T-helper 17 cell (primary cell): ENCODE measurements at regions not wholly inside any gene's neighbourhood (a gene's known extent, or its start where the extent isn't known, plus 50 kb on each side); places are given as distances from the start of the nearest gene placed in this dataset.

Source experiments
- ATAC-seq: fragments of 150-1000 bp; cut with Tn5 transposase; 2 replicates; pipeline ENCODE4 v1.10.0; 2021; ENCODE audit warnings: mild to moderate bottlenecking, moderate library complexity
- DNase-seq, 3 donors: peaks; one replicate each; pipeline versions ENCODE4 v3.0.0 to v3.0.0-alpha.2; 2020 to 2021
- H3K9me3 ChIP-seq: one replicate; pipeline ENCODE4 v1.7.0; 2013; ENCODE audit warnings: low read length, mild to moderate bottlenecking; ENCODE audit not compliant: control insufficient read depth, poor library complexity, severe bottlenecking
- H3K27ac Mint-ChIP-seq: one replicate; pipeline ENCODE4 v1.8.0; 2022; ENCODE audit warnings: mild to moderate bottlenecking, moderate library complexity, mixed read lengths
- H3K27me3 Mint-ChIP-seq: one replicate; pipeline ENCODE4 v1.8.0; 2022; ENCODE audit warnings: mixed read lengths
- H3K36me3 Mint-ChIP-seq: one replicate; pipeline ENCODE4 v1.8.0; 2022; ENCODE audit warnings: low read depth, mixed read lengths
- H3K4me1 Mint-ChIP-seq: one replicate; pipeline ENCODE4 v1.8.0; 2022; ENCODE audit warnings: mild to moderate bottlenecking, mixed read lengths
- H3K4me3 Mint-ChIP-seq: one replicate; pipeline ENCODE4 v1.8.0; 2022; ENCODE audit warnings: mild to moderate bottlenecking, moderate library complexity, mixed read lengths

- H3K27me3 Mint-ChIP-seq, result peaks cover 17% of the 10 kb centered on the region
- no peak overlapping the region for H3K27ac Mint-ChIP-seq
- H3K4me1 Mint-ChIP-seq, result no peaks in the 10 kb centered on the region
- no peaks in the 10 kb centered on the region for H3K9me3 ChIP-seq
- peaks cover 2% of the 10 kb centered on the region for H3K36me3 Mint-ChIP-seq
- ATAC-seq (no peak), DNase-seq (no peak)
- H3K4me3 Mint-ChIP-seq, result no peak overlapping the region
These were observed 71.1 kb downstream of the PLXNA1 start for GRCh38 chr3:127053979-127054378.

GRCh38 chr3:127056281-127056680 is 73.4 kb downstream of the PLXNA1 start:
- H3K9me3 ChIP-seq, result no peaks in the 10 kb centered on the region
- DNase-seq, result no peak
- no peak overlapping the region for H3K27ac Mint-ChIP-seq
- peaks cover 2% of the 10 kb centered on the region for H3K36me3 Mint-ChIP-seq
- peaks cover 15% of the 10 kb centered on the region for H3K27me3 Mint-ChIP-seq
- no peak for ATAC-seq
- no peaks in the 10 kb centered on the region for H3K4me1 Mint-ChIP-seq
- no peak overlapping the region for H3K4me3 Mint-ChIP-seq

DNA sequence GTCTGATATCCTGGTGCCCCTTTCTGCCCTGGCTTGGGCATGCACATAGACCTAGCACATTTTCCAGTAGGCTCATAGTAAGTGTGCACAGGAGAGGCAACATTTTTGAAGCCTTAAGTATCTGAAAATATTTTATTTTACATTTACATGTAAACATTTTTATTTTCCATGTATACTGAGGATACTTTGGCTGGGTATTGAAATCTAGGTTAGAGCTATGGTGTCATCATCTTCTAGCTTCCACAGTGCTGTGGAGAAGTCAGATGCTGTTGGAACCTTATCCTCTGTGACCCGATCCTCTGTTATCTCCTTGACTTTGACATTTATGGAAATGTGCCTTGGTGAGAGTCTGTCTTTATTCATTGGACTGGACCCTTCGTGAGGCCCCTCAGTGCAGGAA is 74.1 kb downstream of the PLXNA1 start:
- no peaks in the 10 kb centered on the region for H3K9me3 ChIP-seq
- peaks cover 14% of the 10 kb centered on the region for H3K27me3 Mint-ChIP-seq
- no peak overlapping the region for H3K27ac Mint-ChIP-seq
- ATAC-seq, result no peak
- no peak for DNase-seq
- H3K4me3 Mint-ChIP-seq, result no peak overlapping the region
- peaks cover 2% of the 10 kb centered on the region for H3K36me3 Mint-ChIP-seq
- no peaks in the 10 kb centered on the region for H3K4me1 Mint-ChIP-seq

DNA sequence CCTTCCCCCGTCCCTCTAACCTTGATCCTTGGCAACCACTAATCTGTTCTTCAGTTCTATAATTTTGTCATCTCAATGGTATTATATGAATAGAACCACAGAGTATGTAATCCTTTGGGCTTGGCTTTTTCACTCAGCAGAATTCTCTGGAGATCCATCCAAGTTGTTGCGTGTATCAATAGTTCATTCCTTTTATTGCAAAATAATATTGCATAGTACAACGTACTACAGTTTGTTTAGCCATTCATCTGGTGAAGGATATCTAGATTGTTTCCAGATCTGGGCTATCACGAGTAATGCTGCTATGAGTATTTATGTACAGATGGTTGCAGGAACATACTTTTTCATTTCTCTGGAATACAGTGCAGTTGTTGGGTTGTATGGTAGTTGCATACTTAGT is 76.2 kb downstream of the PLXNA1 start:
- Mint-ChIP-seq H3K4me3 (no peak overlapping the region), H3K36me3 (peaks cover 2% of the 10 kb centered on the region), H3K27ac (no peak overlapping the region), H3K27me3 (peaks cover 21% of the 10 kb centered on the region), H3K4me1 (no peaks in the 10 kb centered on the region)
- H3K9me3 ChIP-seq, result no peaks in the 10 kb centered on the region
- no peak for DNase-seq
- ATAC-seq, result no peak

DNA sequence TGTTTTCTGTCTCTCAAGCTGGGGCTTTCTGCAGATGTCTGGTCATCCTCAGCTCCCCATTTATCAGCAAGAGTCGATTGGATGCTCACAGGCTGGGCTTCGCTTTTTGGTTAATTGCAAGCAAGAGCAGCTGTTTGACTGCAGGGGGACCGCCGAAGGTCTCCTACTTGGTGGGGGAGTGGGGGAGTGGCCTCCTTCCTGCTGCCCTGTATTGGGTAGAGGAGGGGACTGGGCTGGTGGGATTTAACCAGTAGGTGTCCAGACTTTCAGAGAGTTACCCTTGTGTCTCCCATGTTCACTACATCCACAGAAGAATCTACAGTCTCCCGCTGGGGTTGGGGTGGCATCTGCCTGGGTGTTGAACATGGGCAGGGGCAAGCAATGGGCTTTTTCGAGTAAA is 78.7 kb downstream of the PLXNA1 start:
- H3K4me3 Mint-ChIP-seq, result no peak overlapping the region
- H3K9me3 ChIP-seq, result no peaks in the 10 kb centered on the region
- H3K27ac Mint-ChIP-seq, result no peak overlapping the region
- DNase-seq (no peak), ATAC-seq (no peak)
- H3K4me1 Mint-ChIP-seq, result no peaks in the 10 kb centered on the region
- H3K27me3 Mint-ChIP-seq, result peaks cover 43% of the 10 kb centered on the region
- peaks cover 2% of the 10 kb centered on the region for H3K36me3 Mint-ChIP-seq

GRCh38 chr3:127062926-127063325 is 80.0 kb downstream of the PLXNA1 start:
- Mint-ChIP-seq H3K4me1 (no peaks in the 10 kb centered on the region), H3K4me3 (no peak overlapping the region), H3K27me3 (peaks cover 54% of the 10 kb centered on the region), H3K27ac (no peak overlapping the region), H3K36me3 (no peaks in the 10 kb centered on the region)
- H3K9me3 ChIP-seq, result no peaks in the 10 kb centered on the region
- ATAC-seq (no peak), DNase-seq (no peak)

- Mint-ChIP-seq H3K36me3 (no peaks in the 10 kb centered on the region), H3K4me3 (no peak overlapping the region), H3K4me1 (peaks cover 3% of the 10 kb centered on the region), H3K27ac (no peak overlapping the region), H3K27me3 (peaks cover 60% of the 10 kb centered on the region)
- DNase-seq (no peak), ATAC-seq (no peak)
- H3K9me3 ChIP-seq, result no peaks in the 10 kb centered on the region
These were observed 81.0 kb downstream of the PLXNA1 start for GRCh38 chr3:127063916-127064315.

DNA sequence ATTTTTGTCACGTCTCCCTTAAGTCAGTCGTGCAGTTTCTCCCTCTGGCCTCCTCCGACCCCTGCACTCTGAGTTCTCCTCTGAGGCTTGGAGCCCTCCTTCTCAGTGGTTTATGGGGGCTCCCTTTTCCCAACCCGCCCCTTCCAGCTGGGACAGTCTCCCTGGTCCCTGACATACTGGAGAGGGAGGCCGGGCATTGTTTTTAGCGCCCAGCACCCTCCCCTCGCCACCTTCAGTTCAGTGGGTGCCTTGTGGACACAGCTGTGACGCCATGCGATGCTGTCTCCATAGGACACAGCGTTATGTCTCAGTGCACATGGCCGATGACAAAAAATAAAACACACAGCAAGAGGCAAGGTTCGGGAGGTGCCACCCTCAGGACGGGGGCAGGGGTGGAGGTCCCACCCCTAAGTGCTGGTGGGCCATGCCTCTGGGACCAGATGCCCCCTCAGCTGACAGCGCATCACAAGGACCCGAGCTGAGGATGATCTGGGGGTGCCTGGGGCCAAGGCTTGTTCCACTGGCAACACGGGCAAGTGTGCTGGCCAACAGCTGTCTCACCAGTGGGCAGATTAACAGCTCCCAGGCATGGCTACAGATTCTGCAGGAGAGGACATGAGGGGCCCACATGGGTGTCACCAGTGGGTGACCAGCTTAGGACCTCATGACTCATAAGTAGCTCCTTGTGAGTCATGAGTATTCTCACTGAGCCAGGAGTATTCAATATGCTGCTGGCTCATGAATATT is 81.6 kb downstream of the PLXNA1 start:
- no peak for ATAC-seq
- DNase-seq, result no peak
- Mint-ChIP-seq H3K36me3 (no peaks in the 10 kb centered on the region), H3K4me3 (no peak overlapping the region), H3K27ac (no peak overlapping the region), H3K4me1 (peaks cover 3% of the 10 kb centered on the region), H3K27me3 (peaks cover 66% of the 10 kb centered on the region)
- no peaks in the 10 kb centered on the region for H3K9me3 ChIP-seq

DNA sequence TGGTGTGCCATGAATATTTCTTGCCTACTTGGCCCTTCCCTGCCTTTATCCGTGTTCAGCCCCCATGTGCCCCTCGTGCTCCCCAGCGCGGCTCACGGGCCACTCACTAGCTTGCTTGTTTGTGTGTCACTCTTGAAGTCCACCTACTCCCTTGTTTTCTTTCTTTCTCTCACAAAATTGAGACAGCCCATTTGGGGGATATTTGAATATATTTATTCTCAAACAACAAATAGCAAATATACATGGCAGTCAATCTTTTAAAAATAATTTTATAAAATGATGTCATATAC is 82.2 kb downstream of the PLXNA1 start:
- Mint-ChIP-seq H3K27ac (no peak overlapping the region), H3K4me3 (no peak overlapping the region), H3K4me1 (peaks cover 3% of the 10 kb centered on the region), H3K36me3 (no peaks in the 10 kb centered on the region), H3K27me3 (peaks cover 69% of the 10 kb centered on the region)
- ATAC-seq (no peak), DNase-seq (no peak)
- no peaks in the 10 kb centered on the region for H3K9me3 ChIP-seq

- Mint-ChIP-seq H3K36me3 (no peaks in the 10 kb centered on the region), H3K27ac (no peak overlapping the region), H3K4me3 (no peak overlapping the region), H3K27me3 (peaks cover 72% of the 10 kb centered on the region), H3K4me1 (peaks cover 3% of the 10 kb centered on the region)
- H3K9me3 ChIP-seq, result no peaks in the 10 kb centered on the region
- DNase-seq (no peak), ATAC-seq (no peak)
These were observed 82.8 kb downstream of the PLXNA1 start for GRCh38 chr3:127065561-127066290.

DNA sequence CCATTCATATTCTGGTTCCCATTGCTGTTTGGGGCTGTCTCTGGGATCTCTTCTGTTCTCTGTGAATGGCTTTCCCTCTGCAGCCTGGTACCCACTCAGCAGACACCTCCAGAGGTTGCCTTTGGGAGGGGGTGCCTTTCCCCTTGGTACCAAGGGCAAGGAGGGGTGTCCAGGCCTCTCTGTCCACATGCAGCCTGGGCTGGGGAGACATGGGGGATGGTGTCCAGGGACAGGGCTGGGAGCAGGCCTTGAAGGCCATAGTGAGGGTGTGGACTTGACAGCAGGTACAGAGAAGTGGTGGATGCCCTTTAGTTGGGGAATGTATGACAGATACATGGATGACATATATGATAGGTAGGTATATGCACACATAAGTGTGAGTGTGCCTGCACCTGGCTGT is 83.7 kb downstream of the PLXNA1 start:
- H3K4me1 Mint-ChIP-seq, result peaks cover 3% of the 10 kb centered on the region
- H3K36me3 Mint-ChIP-seq, result peaks cover 3% of the 10 kb centered on the region
- H3K4me3 Mint-ChIP-seq, result no peak overlapping the region
- DNase-seq (no peak), ATAC-seq (no peak)
- no peaks in the 10 kb centered on the region for H3K9me3 ChIP-seq
- peaks cover 79% of the 10 kb centered on the region for H3K27me3 Mint-ChIP-seq
- H3K27ac Mint-ChIP-seq, result no peak overlapping the region

GRCh38 chr3:127067116-127067910 is 84.4 kb downstream of the PLXNA1 start:
- no peak for DNase-seq
- peaks cover 3% of the 10 kb centered on the region for H3K4me1 Mint-ChIP-seq
- no peak overlapping the region for H3K4me3 Mint-ChIP-seq
- peaks cover 3% of the 10 kb centered on the region for H3K36me3 Mint-ChIP-seq
- no peak overlapping the region for H3K27ac Mint-ChIP-seq
- no peak for ATAC-seq
- peaks cover 75% of the 10 kb centered on the region for H3K27me3 Mint-ChIP-seq
- H3K9me3 ChIP-seq, result no peaks in the 10 kb centered on the region

GRCh38 chr3:127068111-127068810 is 85.3 kb downstream of the PLXNA1 start:
- no peak overlapping the region for H3K4me3 Mint-ChIP-seq
- no peak overlapping the region for H3K27ac Mint-ChIP-seq
- no peaks in the 10 kb centered on the region for H3K9me3 ChIP-seq
- DNase-seq (no peak), ATAC-seq (no peak)
- H3K4me1 Mint-ChIP-seq, result peaks cover 3% of the 10 kb centered on the region
- peaks cover 69% of the 10 kb centered on the region for H3K27me3 Mint-ChIP-seq
- peaks cover 3% of the 10 kb centered on the region for H3K36me3 Mint-ChIP-seq
